Aorta (tissue), 5 donors: ENCODE measurements at regions not wholly inside any gene's neighbourhood (a gene's known extent, or its start where the extent isn't known, plus 50 kb on each side); places are given as distances from the start of the nearest gene placed in this dataset.

Source experiments
- ATAC-seq: fragments of 200-7000 bp; cut with Tn5 transposase; one replicate; pipeline ENCODE4 v1.9.1; 2022; ENCODE audit warnings: moderate library complexity; ENCODE audit not compliant: low FRiP score
- DNase-seq, 2 donors: peaks; one replicate each; pipeline ENCODE4 v3.0.0-alpha.2; 2020
- H3K27ac ChIP-seq, 2 donors: one replicate each; pipeline ENCODE4 v1.5.1; 2013; ENCODE audit warnings: low read length in 2 of 2, mild to moderate bottlenecking in 2 of 2, moderate library complexity in 2 of 2, control low read depth in 1 of 2, inconsistent platforms in 1 of 2, low read depth in 1 of 2
- H3K27me3 ChIP-seq, 2 donors: one replicate each; pipeline ENCODE4 v1.6.1; 2013; ENCODE audit warnings: control low read depth in 1 of 2, low read length in 1 of 2, mild to moderate bottlenecking in 1 of 2, moderate library complexity in 1 of 2; ENCODE audit not compliant: insufficient read depth in 2 of 2, control insufficient read depth in 1 of 2
- H3K36me3 ChIP-seq, 2 donors: one replicate each; pipeline ENCODE4 v1.6.1; 2013; ENCODE audit warnings: control low read depth in 1 of 2, low read length in 1 of 2, mild to moderate bottlenecking in 1 of 2; ENCODE audit not compliant: insufficient read depth in 2 of 2, control insufficient read depth in 1 of 2
- H3K4me1 ChIP-seq, 2 donors: one replicate each; pipeline ENCODE4 v1.6.1; 2013; ENCODE audit warnings: low read length in 2 of 2, control low read depth in 1 of 2, mild to moderate bottlenecking in 1 of 2, moderate library complexity in 1 of 2; ENCODE audit not compliant: insufficient read depth in 2 of 2, control insufficient read depth in 1 of 2
- H3K4me3 ChIP-seq, 2 donors: one replicate each; pipeline ENCODE4 v1.5.1; 2013; ENCODE audit warnings: low read length in 2 of 2, control low read depth in 1 of 2, mild to moderate bottlenecking in 1 of 2
- H3K9me3 ChIP-seq: one replicate; pipeline ENCODE4 v1.6.1; 2013; ENCODE audit warnings: mild to moderate bottlenecking, low read length; ENCODE audit not compliant: control insufficient read depth
- WGBS, 2 donors: extraction: QIAGEN DNeasy Blood & Tissue Kit; methylation state at CpG; one replicate each; pipeline ENCODE4 v1.1.7; 2013; 5-methylcytosine and 5-hydroxymethylcytosine counted together
- intact Hi-C, 2 donors: fragments of 100-400 bp; cut with DNase I; formaldehyde crosslinking; loops; one replicate each; pipeline versions ENCODE4 v1.14.2 to v1.15.0; 2022
- donor health status: healthy with polysubstance abuse.
- donor health status: Bipolar disorder and iron deficiency.
- donor health status: DM: no; HTN: no; CAD: no.
- donor health status: DM: no; HTN: no; CAD: no.
- donor health status: DM: yes; HTN: yes; CAD: no.

DNA sequence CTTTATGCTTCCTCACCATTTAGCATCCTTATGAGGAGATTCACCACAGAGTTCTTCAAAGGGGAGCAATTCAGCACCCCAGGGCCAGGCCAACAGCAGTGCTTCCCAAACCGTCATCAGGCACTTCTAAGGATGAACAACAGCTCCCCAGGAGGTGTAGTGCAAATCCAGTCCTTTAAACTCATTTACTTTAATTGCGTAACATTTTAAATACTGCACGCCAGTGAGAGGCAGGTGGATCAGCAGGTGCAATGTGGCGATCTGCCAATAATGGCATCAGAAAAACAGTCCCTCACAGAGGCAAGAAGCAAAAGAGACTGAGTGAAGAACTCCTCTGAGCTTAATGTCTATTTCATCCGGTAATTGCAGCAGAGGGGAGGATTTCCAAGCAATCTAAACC, 770.9 kb upstream of the FOXG1 start:
- Histone ChIP-seq H3K27ac (no peak overlapping the region), H3K27me3 (no peaks in the 10 kb centered on the region), H3K36me3 (no peaks in the 10 kb centered on the region), H3K4me1 (no peaks in the 10 kb centered on the region), H3K9me3 (peaks cover under 1% of the 10 kb centered on the region), H3K4me3 (no peak overlapping the region)
- intact Hi-C loops: no loop called here
- DNase-seq (no peak), ATAC-seq (no peak)
- 41 to 61% methylated on average over 5 of the region's 5 CpGs for WGBS, 2 donors

DNA sequence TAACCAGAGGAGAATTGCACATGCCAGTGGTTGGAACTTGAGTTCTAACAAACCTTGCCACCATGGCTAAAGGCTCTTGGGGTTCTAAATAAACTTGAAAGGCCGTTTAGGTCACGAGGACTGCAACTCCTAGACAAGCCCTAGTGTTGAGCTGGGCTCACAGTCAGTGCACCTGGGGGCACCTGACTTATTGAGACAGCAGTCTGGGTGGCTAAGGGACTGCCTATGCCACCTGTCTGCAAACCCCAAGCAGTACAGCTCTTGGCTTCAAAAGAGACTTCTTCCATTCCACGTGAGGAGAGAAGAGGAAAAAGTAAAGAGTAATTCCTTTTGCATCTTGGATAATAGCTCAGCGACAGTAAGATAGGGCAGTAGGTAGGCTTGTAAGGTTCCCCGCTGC, 765.6 kb upstream of the FOXG1 start:
- WGBS, 2 donors: 67 to 76% methylated on average over 5 of the region's 5 CpGs
- no peaks in the 10 kb centered on the region for H3K27me3 ChIP-seq
- ATAC-seq: no peak

DNA sequence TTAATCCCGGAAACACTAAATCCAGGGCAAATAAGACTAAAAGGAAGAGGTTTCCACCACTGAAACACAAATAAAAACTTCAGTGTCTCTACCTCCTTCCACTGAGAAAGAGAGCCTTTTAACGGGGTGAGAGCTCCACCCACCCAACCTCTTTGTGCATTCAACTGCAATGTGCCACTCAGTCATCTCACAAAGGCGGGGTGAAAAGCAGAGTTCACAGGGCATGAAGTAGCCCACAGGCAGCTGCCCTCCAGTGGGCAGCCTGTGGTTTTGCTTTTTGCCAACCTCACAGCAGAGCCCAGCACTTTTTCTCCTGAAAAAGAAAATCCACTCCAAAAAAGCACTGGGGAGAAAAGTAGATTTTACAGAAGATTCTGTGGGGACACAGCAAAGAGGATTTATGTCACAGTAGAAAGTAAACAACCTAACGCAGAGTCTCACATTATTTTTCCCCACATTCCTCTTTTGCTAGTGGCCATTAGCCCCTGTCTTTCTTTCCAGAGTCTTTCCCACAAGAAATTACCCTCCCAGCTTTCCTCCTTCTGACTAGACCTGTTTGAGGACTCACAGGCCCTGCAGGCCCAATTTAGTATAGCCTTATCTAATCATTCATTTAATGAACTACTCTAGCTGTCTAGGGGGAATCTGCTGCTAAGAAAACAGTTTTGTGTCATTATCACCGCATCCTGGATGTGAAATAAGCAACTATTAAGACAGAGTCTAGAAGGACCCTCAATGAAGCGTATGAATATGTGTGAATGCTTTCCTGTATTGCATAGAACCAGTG, 753.8 kb upstream of the FOXG1 start:
- Histone ChIP-seq H3K27me3 (no peaks in the 10 kb centered on the region), H3K27ac (no peak overlapping the region), H3K4me3 (no peak overlapping the region), H3K9me3 (no peaks in the 10 kb centered on the region), H3K36me3 (no peaks in the 10 kb centered on the region), H3K4me1 (no peaks in the 10 kb centered on the region)
- ATAC-seq (no peak), DNase-seq (no peak)
- WGBS, 2 donors: 48 to 50% methylated on average over 6 of the region's 6 CpGs
- intact Hi-C loops: no loop called here

More for the DNA sequence above, 765.6 kb upstream of the FOXG1 start:
- Histone ChIP-seq H3K27ac (no peak overlapping the region), H3K4me1 (no peaks in the 10 kb centered on the region), H3K36me3 (no peaks in the 10 kb centered on the region), H3K9me3 (peaks cover 5% of the 10 kb centered on the region), H3K4me3 (no peak overlapping the region)
- intact Hi-C loops: no loop called here
- no peak for DNase-seq

DNA sequence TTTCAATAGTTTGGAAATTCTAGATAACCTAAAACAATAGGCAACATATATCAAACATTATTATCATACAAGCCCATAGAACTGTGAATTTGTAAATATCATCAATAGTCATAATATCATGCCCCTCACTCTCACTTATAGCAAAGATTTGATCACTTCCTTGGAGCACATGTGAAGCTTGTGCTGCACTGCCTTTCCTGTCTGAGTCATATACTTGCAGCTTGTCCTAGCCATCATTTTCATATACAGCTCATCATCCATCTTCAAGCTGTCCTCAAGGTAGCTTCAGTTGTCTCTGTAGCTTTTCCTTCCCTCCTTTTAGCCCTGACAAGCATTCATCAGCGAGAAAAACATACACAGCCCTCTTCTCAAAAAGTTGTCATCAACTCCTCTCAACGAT, 746.5 kb upstream of the FOXG1 start:
- intact Hi-C loops: no loop called here
- DNase-seq (no peak), ATAC-seq (no peak)
- no peak overlapping the region for H3K4me3 ChIP-seq
- H3K27me3 ChIP-seq: no peaks in the 10 kb centered on the region
- no peaks in the 10 kb centered on the region for H3K4me1 ChIP-seq
- no peaks in the 10 kb centered on the region for H3K36me3 ChIP-seq
- 69 to 71% methylated on average over 2 of the region's 2 CpGs for WGBS, 2 donors
- peaks cover 2% of the 10 kb centered on the region for H3K9me3 ChIP-seq
- no peak overlapping the region for H3K27ac ChIP-seq

DNA sequence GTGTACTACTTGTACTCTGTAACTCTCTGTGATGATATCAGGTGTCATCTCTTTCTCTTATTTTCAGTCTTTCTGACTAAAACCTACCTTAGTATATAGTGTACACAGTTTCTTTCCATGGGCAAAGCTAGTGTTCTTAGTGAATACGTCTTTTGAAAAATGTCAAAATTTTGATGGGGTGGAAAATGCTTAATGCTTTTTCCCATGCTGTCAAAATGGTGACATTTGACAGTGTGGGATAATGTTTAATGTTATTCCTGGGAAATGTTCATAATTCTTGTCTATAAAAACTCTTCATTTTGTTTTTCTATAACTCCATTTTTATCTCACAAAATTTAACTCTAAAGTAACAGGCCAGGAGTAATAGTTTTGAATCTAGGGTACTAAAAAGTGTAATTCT, 742.7 kb upstream of the FOXG1 start:
- no peaks in the 10 kb centered on the region for H3K36me3 ChIP-seq
- WGBS, 2 donors: 10 to 13% methylated on average over 1 of the region's 1 CpG
- no peak overlapping the region for H3K4me3 ChIP-seq
- ATAC-seq (no peak), DNase-seq (no peak)
- no peak overlapping the region for H3K27ac ChIP-seq
- intact Hi-C loops: no loop called here
- H3K4me1 ChIP-seq: no peaks in the 10 kb centered on the region
- peaks cover 2% of the 10 kb centered on the region for H3K9me3 ChIP-seq
- H3K27me3 ChIP-seq: no peaks in the 10 kb centered on the region

DNA sequence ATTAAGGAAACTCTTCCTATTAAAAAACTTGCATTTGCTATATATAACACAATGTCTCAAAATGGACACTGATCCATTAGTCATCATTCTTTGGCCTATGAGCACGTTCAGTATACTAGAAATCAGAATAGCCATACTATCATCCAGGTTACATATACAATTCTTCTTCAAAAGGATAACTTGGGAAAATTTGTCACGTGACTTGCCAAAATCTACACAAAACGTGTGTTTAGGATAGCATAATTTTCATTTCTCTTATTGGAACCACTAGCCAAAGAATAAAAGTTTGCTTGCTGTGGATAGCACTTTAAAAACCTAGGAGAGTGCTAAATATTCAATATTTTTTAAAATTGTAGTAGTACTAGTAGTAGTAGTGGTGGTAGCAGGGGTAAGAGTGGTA, 714.3 kb upstream of the FOXG1 start:
- no peaks in the 10 kb centered on the region for H3K36me3 ChIP-seq
- intact Hi-C loops: no loop called here
- no peak for DNase-seq
- H3K27me3 ChIP-seq: no peaks in the 10 kb centered on the region
- WGBS, 2 donors: 65 to 69% methylated on average over 3 of the region's 3 CpGs
- no peak overlapping the region for H3K4me3 ChIP-seq
- no peak for ATAC-seq
- H3K9me3 ChIP-seq: no peaks in the 10 kb centered on the region
- H3K4me1 ChIP-seq: no peaks in the 10 kb centered on the region
- no peak overlapping the region for H3K27ac ChIP-seq

DNA sequence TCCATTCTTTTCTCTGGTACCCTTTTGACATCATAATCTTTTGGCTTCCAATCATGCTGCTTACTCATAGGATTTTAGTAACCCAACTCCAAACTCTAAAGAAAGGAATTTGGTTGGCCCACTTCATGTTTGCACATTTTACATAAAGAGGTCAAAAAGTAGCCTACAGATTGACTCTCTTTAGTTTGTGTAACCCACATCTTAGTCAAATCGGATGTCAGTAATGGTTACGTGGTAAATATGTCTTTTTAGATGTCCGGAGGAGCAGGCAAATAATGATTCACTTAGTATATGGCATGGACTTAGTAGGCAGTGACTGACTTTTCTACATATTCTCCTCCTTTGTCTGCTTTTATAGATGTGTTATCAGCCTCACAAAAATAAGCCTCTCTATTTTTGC, 711.6 kb upstream of the FOXG1 start:
- ATAC-seq (no peak), DNase-seq (no peak)
- H3K36me3 ChIP-seq: no peaks in the 10 kb centered on the region
- H3K4me3 ChIP-seq: no peak overlapping the region
- H3K27ac ChIP-seq: no peak overlapping the region
- 89 to 93% methylated on average over 3 of the region's 3 CpGs for WGBS, 2 donors
- H3K4me1 ChIP-seq: no peaks in the 10 kb centered on the region
- intact Hi-C loops: no loop called here
- H3K27me3 ChIP-seq: no peaks in the 10 kb centered on the region
- no peaks in the 10 kb centered on the region for H3K9me3 ChIP-seq

DNA sequence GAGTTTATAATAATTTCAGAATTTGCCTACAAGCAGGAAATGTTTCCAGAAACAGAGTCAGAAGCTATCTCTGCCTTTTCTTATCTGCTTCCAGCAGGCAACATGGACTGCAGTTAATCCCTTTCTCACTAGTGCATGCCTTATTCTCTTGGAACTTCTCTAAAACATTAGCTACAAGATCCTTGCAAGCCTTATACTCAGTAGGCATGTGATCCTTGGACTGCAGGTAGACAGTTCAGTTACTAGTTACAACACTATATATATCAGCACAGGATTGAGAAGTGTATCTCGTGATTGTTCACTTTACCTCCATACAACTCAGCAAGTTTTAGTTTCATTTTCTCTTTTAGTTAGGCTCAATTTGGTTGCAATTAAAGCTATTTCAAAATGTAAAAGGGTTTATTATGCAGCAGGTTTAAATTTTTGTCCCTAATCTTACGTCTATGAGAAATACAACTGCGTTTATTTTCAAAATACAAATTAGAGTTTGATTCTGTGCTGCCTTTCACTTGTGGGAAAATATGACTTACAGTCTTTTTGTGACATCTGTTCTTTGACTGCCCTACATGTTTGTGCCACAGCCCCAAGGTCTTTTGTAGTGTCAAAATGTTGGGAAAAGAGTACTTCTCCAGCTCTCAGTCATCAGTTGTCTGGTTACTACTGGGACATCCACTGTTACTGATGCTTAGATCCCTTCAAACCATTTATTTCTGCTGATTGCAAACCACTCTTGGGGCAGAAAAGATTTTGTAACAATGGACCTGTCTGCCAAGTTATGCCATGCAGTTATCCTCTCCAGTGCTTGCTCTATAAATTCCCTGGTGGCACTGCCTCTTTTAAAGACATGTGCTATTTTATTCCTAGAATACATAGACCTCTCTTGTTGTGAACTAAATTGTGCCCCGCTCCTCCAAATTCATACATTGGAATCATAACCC, 709.0 kb upstream of the FOXG1 start:
- intact Hi-C loops: no loop called here
- Histone ChIP-seq H3K4me3 (peak overlapping the region in 1 of 2 donors; percentile 48), H3K27me3 (no peaks in the 10 kb centered on the region), H3K27ac (no peak overlapping the region), H3K9me3 (no peaks in the 10 kb centered on the region), H3K36me3 (no peaks in the 10 kb centered on the region), H3K4me1 (no peaks in the 10 kb centered on the region)
- no peak for DNase-seq
- WGBS, 2 donors: 44 to 57% methylated on average over 4 of the region's 4 CpGs
- no peak for ATAC-seq

DNA sequence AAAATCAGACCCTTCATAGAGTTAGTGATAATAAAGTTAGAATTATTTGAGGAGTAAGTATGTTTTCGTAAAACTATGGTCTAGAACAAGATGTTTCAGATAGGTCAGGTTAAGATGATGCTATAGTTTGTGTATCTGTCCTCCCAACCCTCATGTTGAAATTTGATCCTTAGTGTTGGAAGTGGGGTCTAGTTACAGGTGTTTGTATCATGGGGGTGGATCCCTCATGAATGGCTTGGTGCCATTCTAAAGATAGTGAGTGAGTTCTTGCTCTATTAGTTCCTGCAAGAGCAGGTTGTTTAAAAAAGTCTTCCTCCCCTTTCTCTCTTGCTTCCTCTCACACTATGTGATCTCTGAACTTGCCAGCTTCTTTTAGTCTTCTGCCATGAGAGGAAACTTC, 707.3 kb upstream of the FOXG1 start:
- DNase-seq (no peak), ATAC-seq (no peak)
- H3K4me1 ChIP-seq: no peaks in the 10 kb centered on the region
- no peaks in the 10 kb centered on the region for H3K27me3 ChIP-seq
- no peak overlapping the region for H3K27ac ChIP-seq
- WGBS, 2 donors: 80 to 86% methylated on average over 1 of the region's 1 CpG
- H3K36me3 ChIP-seq: no peaks in the 10 kb centered on the region
- no peak overlapping the region for H3K4me3 ChIP-seq
- intact Hi-C loops: no loop called here
- no peaks in the 10 kb centered on the region for H3K9me3 ChIP-seq
